OCI-LY3 (cell line): ENCODE measurements at regions not wholly inside any gene's neighbourhood (a gene's known extent, or its start where the extent isn't known, plus 50 kb on each side); places are given as distances from the start of the nearest gene placed in this dataset.

Experiments used
- H2AFZ ChIP-seq: fragments of 200-600, 300-600 bp; shearing (Covaris generic); 2 replicates; pipeline ENCODE4 v1.6.0; 2014; ENCODE audit warnings: antibody characterized with exemption, low read depth, low read length
- H3K27ac ChIP-seq: fragments of 200-600, 300-600 bp; sonication (generic); 2 replicates; pipeline ENCODE4 v1.5.1; 2014; ENCODE audit warnings: mild to moderate bottlenecking, low read length, moderate library complexity, mixed read lengths
- H3K27me3 ChIP-seq: fragments of 200-600, 300-600 bp; sonication (generic); 2 replicates; pipeline ENCODE4 v1.6.1; 2014; ENCODE audit warnings: low read depth, low read length, mixed read lengths
- H3K36me3 ChIP-seq: fragments of 200-600, 300-600 bp; sonication (generic); replicated peaks from 2 replicates; pipeline ENCODE3; 2014; ENCODE audit warnings: low read depth, low read length, mixed read lengths
- H3K4me1 ChIP-seq: fragments of 300-600, 200-600 bp; sonication (generic); 2 replicates; pipeline ENCODE4 v1.6.1; 2014; ENCODE audit warnings: low read length, mixed read lengths
- H3K4me2 ChIP-seq: fragments of 200-600, 300-600 bp; sonication (generic); 2 replicates; pipeline ENCODE4 v1.6.1; 2014; ENCODE audit warnings: low read length, mixed read lengths
- H3K4me3 ChIP-seq: fragments of 300-600, 200-600 bp; sonication (generic); 2 replicates; pipeline ENCODE4 v1.5.1; 2014; ENCODE audit warnings: antibody characterized with exemption, mild to moderate bottlenecking, low read length, moderate library complexity
- H3K79me2 ChIP-seq: fragments of 300-600, 200-600 bp; shearing (Covaris generic); 2 replicates; pipeline ENCODE4 v1.6.1; 2014; ENCODE audit warnings: mild to moderate bottlenecking, low read length, mixed read lengths
- H3K9ac ChIP-seq: fragments of 300-600, 200-600 bp; shearing (Covaris generic); 2 replicates; pipeline ENCODE4 v1.6.0; 2014; ENCODE audit warnings: mild to moderate bottlenecking, low read length, moderate library complexity
- H3K9me3 ChIP-seq: fragments of 200-600, 300-600 bp; shearing (Covaris generic); 2 replicates; pipeline ENCODE4 v1.6.1; 2014; ENCODE audit warnings: low read length, mixed read lengths; ENCODE audit not compliant: insufficient read depth
- H4K20me1 ChIP-seq: fragments of 200-600, 300-600 bp; sonication (generic); 2 replicates; pipeline ENCODE4 v1.6.1; 2016; ENCODE audit warnings: low read length, mixed read lengths; ENCODE audit not compliant: insufficient read depth
- EZH2phosphoT487 ChIP-seq: fragments of 200-600 bp; shearing (Covaris generic); IDR thresholded peaks from 2 replicates; pipeline ENCODE4 v1.6.1; 2018; ENCODE audit warnings: antibody characterized with exemption, mixed run types, low read depth
- TF ChIP-seq, protein P1 (sequence below): fragments of 200-600, 300-600 bp; sonication (generic); IDR thresholded peaks from 2 replicates; pipeline ENCODE4 v1.5.1; 2014; ENCODE audit warnings: antibody characterized with exemption, low read length, low read depth

DNA sequence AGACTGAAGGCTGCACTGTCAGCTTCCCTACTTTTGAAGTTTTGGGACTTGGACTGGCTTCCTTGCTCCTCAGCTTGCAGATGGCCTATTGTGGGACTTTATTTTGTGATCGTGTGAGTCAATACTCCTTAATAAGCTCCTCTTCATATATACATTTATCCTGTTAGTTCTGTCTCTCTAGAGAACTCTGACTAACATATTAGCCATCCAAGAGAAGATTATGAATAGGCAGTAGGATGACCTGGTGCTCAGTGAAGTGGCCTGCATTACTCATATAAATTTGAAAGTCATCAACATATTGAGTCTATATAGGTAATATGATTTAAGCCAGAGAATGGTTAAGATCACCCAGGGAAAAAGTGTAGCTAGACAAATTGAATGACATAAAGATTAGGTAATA is 136.3 kb upstream of the UFM1 start:
- H3K4me3 ChIP-seq: no peak overlapping the region
- H3K79me2 ChIP-seq: no peaks in the 10 kb centered on the region
- no peak overlapping the region for H2AFZ ChIP-seq
- H3K4me1 ChIP-seq: peaks cover 5% of the 10 kb centered on the region; the same call in 1 of the 2 replicates
- H3K36me3 ChIP-seq: no peaks in the 10 kb centered on the region
- no peaks in the 10 kb centered on the region for H3K27me3 ChIP-seq
- no peak overlapping the region for H3K27ac ChIP-seq
- H4K20me1 ChIP-seq: no peaks in the 10 kb centered on the region
- TF ChIP-seq, protein P1, sequence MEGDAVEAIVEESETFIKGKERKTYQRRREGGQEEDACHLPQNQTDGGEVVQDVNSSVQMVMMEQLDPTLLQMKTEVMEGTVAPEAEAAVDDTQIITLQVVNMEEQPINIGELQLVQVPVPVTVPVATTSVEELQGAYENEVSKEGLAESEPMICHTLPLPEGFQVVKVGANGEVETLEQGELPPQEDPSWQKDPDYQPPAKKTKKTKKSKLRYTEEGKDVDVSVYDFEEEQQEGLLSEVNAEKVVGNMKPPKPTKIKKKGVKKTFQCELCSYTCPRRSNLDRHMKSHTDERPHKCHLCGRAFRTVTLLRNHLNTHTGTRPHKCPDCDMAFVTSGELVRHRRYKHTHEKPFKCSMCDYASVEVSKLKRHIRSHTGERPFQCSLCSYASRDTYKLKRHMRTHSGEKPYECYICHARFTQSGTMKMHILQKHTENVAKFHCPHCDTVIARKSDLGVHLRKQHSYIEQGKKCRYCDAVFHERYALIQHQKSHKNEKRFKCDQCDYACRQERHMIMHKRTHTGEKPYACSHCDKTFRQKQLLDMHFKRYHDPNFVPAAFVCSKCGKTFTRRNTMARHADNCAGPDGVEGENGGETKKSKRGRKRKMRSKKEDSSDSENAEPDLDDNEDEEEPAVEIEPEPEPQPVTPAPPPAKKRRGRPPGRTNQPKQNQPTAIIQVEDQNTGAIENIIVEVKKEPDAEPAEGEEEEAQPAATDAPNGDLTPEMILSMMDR: no peak
- TF ChIP-seq EZH2phosphoT487: no peak
- H3K4me2 ChIP-seq: no peak overlapping the region
- no peaks in the 10 kb centered on the region for H3K9me3 ChIP-seq
- H3K9ac ChIP-seq: no peak overlapping the region

DNA sequence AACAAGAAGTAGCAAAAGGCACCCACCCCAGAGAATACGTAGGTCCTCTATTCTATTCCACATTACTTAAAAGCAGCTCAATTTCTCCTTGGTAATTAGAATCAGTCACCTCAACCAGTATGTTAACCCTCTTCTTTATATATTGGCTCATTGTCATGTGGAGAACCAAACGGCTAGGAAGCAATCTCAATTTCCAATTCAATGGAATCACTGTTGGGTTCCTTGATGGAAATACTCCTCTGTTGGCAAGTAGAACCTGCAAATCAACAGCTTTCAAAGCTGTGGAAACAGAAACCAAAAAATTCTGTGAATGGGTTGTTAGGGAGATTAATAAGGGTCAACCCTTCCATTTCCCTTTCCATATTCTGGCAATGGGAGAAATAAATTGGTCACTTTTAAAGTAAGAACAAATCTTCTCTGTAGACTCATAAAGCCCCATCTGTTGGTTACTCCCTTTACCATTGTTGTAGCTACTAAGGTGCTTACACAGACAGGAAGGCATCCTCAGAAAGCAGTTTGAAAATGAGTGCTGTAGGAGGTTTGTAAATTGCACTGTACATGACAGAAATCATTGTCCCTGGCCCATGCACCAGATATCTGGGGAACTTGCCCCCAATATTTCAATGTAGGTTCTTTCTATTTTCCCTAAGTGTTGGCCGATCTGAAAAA is 138.6 kb upstream of the UFM1 start:
- no peak overlapping the region for H3K4me3 ChIP-seq
- no peaks in the 10 kb centered on the region for H3K79me2 ChIP-seq
- no peaks in the 10 kb centered on the region for H3K36me3 ChIP-seq
- no peak overlapping the region for H3K27ac ChIP-seq
- H3K9me3 ChIP-seq: no peaks in the 10 kb centered on the region
- no peak overlapping the region for H3K4me2 ChIP-seq
- no peak overlapping the region for H3K9ac ChIP-seq
- H3K27me3 ChIP-seq: no peaks in the 10 kb centered on the region
- H2AFZ ChIP-seq: no peak overlapping the region
- no peaks in the 10 kb centered on the region for H4K20me1 ChIP-seq
- TF ChIP-seq EZH2phosphoT487: no peak
- H3K4me1 ChIP-seq: peaks cover 5% of the 10 kb centered on the region; the same call in 1 of the 2 replicates

GRCh38 chr13:38204556-38204955 is 145.1 kb upstream of the UFM1 start:
- H3K4me2 ChIP-seq: no peak overlapping the region
- TF ChIP-seq, protein P1: no peak
- TF ChIP-seq EZH2phosphoT487: no peak
- no peak overlapping the region for H3K27ac ChIP-seq
- H3K36me3 ChIP-seq: no peaks in the 10 kb centered on the region
- H4K20me1 ChIP-seq: no peaks in the 10 kb centered on the region
- no peak overlapping the region for H3K9ac ChIP-seq
- no peak overlapping the region for H3K4me3 ChIP-seq
- no peak overlapping the region for H2AFZ ChIP-seq
- no peaks in the 10 kb centered on the region for H3K79me2 ChIP-seq
- no peaks in the 10 kb centered on the region for H3K4me1 ChIP-seq
- H3K27me3 ChIP-seq: no peaks in the 10 kb centered on the region
- no peaks in the 10 kb centered on the region for H3K9me3 ChIP-seq

- no peak overlapping the region for H3K27ac ChIP-seq
- H3K27me3 ChIP-seq: no peaks in the 10 kb centered on the region
- H4K20me1 ChIP-seq: no peaks in the 10 kb centered on the region
- H3K4me2 ChIP-seq: no peak overlapping the region
- no peak overlapping the region for H3K4me3 ChIP-seq
- TF ChIP-seq EZH2phosphoT487: no peak
- TF ChIP-seq, protein P1: no peak
- H3K9ac ChIP-seq: no peak overlapping the region
- H3K79me2 ChIP-seq: no peaks in the 10 kb centered on the region
- no peaks in the 10 kb centered on the region for H3K9me3 ChIP-seq
- no peaks in the 10 kb centered on the region for H3K36me3 ChIP-seq
- no peak overlapping the region for H2AFZ ChIP-seq
- no peaks in the 10 kb centered on the region for H3K4me1 ChIP-seq
Measured at GRCh38 chr13:38202740-38203139, 146.9 kb upstream of the UFM1 start.
